Smooth muscle cell of the brain vasculature (primary cell): ENCODE measurements at regions not wholly inside any gene's neighbourhood (a gene's known extent, or its start where the extent isn't known, plus 50 kb on each side); places are given as distances from the start of the nearest gene placed in this dataset.
"Not testable (repeated sequence)": the region's sequence is repeated elsewhere in the genome, so short reads cannot be mapped to it uniquely, and the experiment has no call there.

Experiments
- DNase-seq: peaks from one replicate; pipeline ENCODE4 v3.0.0-alpha.2; 2012; ENCODE audit warnings: low read depth, low spot score

GRCh38 chr15:37416103-37416502 is 315.8 kb upstream of the MEIS2 start:
- DNase-seq, result no peak

GRCh38 chr15:37425541-37425940 is 325.2 kb upstream of the MEIS2 start:
- no peak for DNase-seq

GRCh38 chr15:37427393-37427792 is 327.0 kb upstream of the MEIS2 start:
- not testable (repeated sequence) for DNase-seq

- DNase-seq, result no peak
These were observed 346.6 kb upstream of the MEIS2 start for GRCh38 chr15:37446921-37447320.

- no peak for DNase-seq
These were observed 352.1 kb upstream of the MEIS2 start for GRCh38 chr15:37452498-37452897.

GRCh38 chr15:37480482-37480881 is 380.1 kb upstream of the MEIS2 start:
- DNase-seq, result no peak

- DNase-seq, result no peak
These were observed 380.8 kb upstream of the MEIS2 start for GRCh38 chr15:37481126-37481525.

GRCh38 chr15:37483779-37484178 is 383.4 kb upstream of the MEIS2 start:
- no peak for DNase-seq

- no peak for DNase-seq
These were observed 384.7 kb upstream of the MEIS2 start for GRCh38 chr15:37485056-37485455.

- no peak for DNase-seq
These were observed 390.4 kb upstream of the MEIS2 start for GRCh38 chr15:37490707-37491106.

- DNase-seq, result no peak
These were observed 416.3 kb upstream of the MEIS2 start for GRCh38 chr15:37516621-37517020.

GRCh38 chr15:37517191-37517895 is 417.0 kb upstream of the MEIS2 start:
- no peak for DNase-seq

GRCh38 chr15:37518436-37518835 is 416.0 kb upstream of the TMCO5A start:
- DNase-seq, result no peak

GRCh38 chr15:37520026-37520425 is 414.4 kb upstream of the TMCO5A start:
- no peak for DNase-seq

- no peak for DNase-seq
These were observed 413.6 kb upstream of the TMCO5A start for GRCh38 chr15:37520882-37521281.

- no peak for DNase-seq
These were observed 409.8 kb upstream of the TMCO5A start for GRCh38 chr15:37524601-37525000.

GRCh38 chr15:37528432-37528831 is 406.0 kb upstream of the TMCO5A start:
- DNase-seq, result no peak

GRCh38 chr15:37536967-37537605 is 397.4 kb upstream of the TMCO5A start:
- DNase-seq, result no peak

GRCh38 chr15:37537802-37538201 is 396.6 kb upstream of the TMCO5A start:
- DNase-seq, result no peak

- DNase-seq, result no peak
These were observed 386.3 kb upstream of the TMCO5A start for GRCh38 chr15:37548116-37548515.

- DNase-seq, result no peak
These were observed 383.9 kb upstream of the TMCO5A start for GRCh38 chr15:37550360-37551024.

- no peak for DNase-seq
These were observed 362.0 kb upstream of the TMCO5A start for GRCh38 chr15:37572401-37572800.

- no peak for DNase-seq
These were observed 359.5 kb upstream of the TMCO5A start for GRCh38 chr15:37574985-37575384.
